Kidney epithelial cell (primary cell): ENCODE measurements at regions not wholly inside any gene's neighbourhood (a gene's known extent, or its start where the extent isn't known, plus 50 kb on each side); places are given as distances from the start of the nearest gene placed in this dataset.

Source experiments
- DNase-seq: peaks from one replicate; pipeline ENCODE4 v3.0.0-alpha.2; 2010; ENCODE audit warnings: low read depth
- H3K27me3 ChIP-seq: 2 replicates; pipeline ENCODE4 v1.6.0; 2011; ENCODE audit warnings: low read length; ENCODE audit not compliant: control insufficient read depth, insufficient read depth
- H3K36me3 ChIP-seq: 2 replicates; pipeline ENCODE4 v1.5.1; 2011; ENCODE audit warnings: low read length; ENCODE audit not compliant: control insufficient read depth, insufficient read depth
- H3K4me3 ChIP-seq: 2 replicates; pipeline ENCODE4 v1.5.1; 2011; ENCODE audit warnings: low read depth, mild to moderate bottlenecking, control low read depth, low read length
- CTCF ChIP-seq: IDR thresholded peaks from 2 replicates; pipeline ENCODE4 v1.5.1; 2011; ENCODE audit warnings: mild to moderate bottlenecking, moderate library complexity, low read length, control low read depth, inconsistent platforms; ENCODE audit not compliant: insufficient read depth, poor library complexity, severe bottlenecking

GRCh38 chr5:8417316-8418048 lies 548.5 kb downstream of the MTRR start:
- no peak for DNase-seq
- Histone ChIP-seq H3K36me3 (no peaks in the 10 kb centered on the region), H3K27me3 (no peaks in the 10 kb centered on the region), H3K4me3 (no peak overlapping the region)
- TF ChIP-seq CTCF, result no peak

- DNase-seq, result peak; percentile 12
- Histone ChIP-seq H3K4me3 (no peak overlapping the region), H3K27me3 (no peaks in the 10 kb centered on the region), H3K36me3 (no peaks in the 10 kb centered on the region)
- TF ChIP-seq CTCF, result no peak
Measured at GRCh38 chr5:8418049-8418426, 549.1 kb downstream of the MTRR start.

- H3K4me3 ChIP-seq, result no peak overlapping the region
- no peak for DNase-seq
- H3K27me3 ChIP-seq, result no peaks in the 10 kb centered on the region
- no peak for TF ChIP-seq CTCF
- no peaks in the 10 kb centered on the region for H3K36me3 ChIP-seq
Measured at GRCh38 chr5:8429778-8430758, 561.1 kb downstream of the MTRR start.

GRCh38 chr5:8434501-8434900 lies 565.6 kb downstream of the MTRR start:
- no peak for DNase-seq
- Histone ChIP-seq H3K36me3 (no peaks in the 10 kb centered on the region), H3K27me3 (no peaks in the 10 kb centered on the region), H3K4me3 (no peak overlapping the region)
- no peak for TF ChIP-seq CTCF

- Histone ChIP-seq H3K27me3 (no peaks in the 10 kb centered on the region), H3K4me3 (no peak overlapping the region), H3K36me3 (no peaks in the 10 kb centered on the region)
- no peak for TF ChIP-seq CTCF
- no peak for DNase-seq
Measured at GRCh38 chr5:8436924-8437323, 568.0 kb downstream of the MTRR start.
